DOHH2 (cell line): ENCODE measurements at regions not wholly inside any gene's neighbourhood (a gene's known extent, or its start where the extent isn't known, plus 50 kb on each side); places are given as distances from the start of the nearest gene placed in this dataset.

Source experiments
- H3F3A ChIP-seq: fragments of 200-600 bp; sonication (generic), shearing (Covaris generic); 2 replicates; pipeline ENCODE4 v1.6.0; 2016; ENCODE audit warnings: antibody characterized with exemption, mild to moderate bottlenecking; ENCODE audit not compliant: control insufficient read depth, insufficient read depth
- H3K27ac ChIP-seq: fragments of 200-600 bp; sonication (generic); 2 replicates; pipeline ENCODE4 v1.5.1; 2014; ENCODE audit warnings: low read depth, mild to moderate bottlenecking, low read length, moderate library complexity
- H3K27me3 ChIP-seq: fragments of 200-600 bp; sonication (generic); 2 replicates; pipeline ENCODE4 v1.6.1; 2014; ENCODE audit warnings: mild to moderate bottlenecking, low read length, mixed read lengths; ENCODE audit not compliant: control insufficient read depth
- H3K36me3 ChIP-seq: fragments of 200-600 bp; sonication (generic); 2 replicates; pipeline ENCODE4 v1.6.1; 2014; ENCODE audit warnings: mild to moderate bottlenecking, low read length, moderate library complexity, mixed read lengths; ENCODE audit not compliant: control insufficient read depth
- H3K4me1 ChIP-seq: fragments of 200-600 bp; sonication (generic); 2 replicates; pipeline ENCODE4 v1.6.1; 2014; ENCODE audit warnings: mild to moderate bottlenecking, low read length, mixed read lengths; ENCODE audit not compliant: control insufficient read depth
- H3K4me2 ChIP-seq: fragments of 200-600 bp; sonication (generic); 2 replicates; pipeline ENCODE4 v1.6.0; 2014; ENCODE audit warnings: mild to moderate bottlenecking, low read length, moderate library complexity
- H3K4me3 ChIP-seq: fragments of 200-600 bp; sonication (generic); 2 replicates; pipeline ENCODE4 v1.5.1; 2014; ENCODE audit warnings: mild to moderate bottlenecking, low read length, mixed read lengths
- H3K79me2 ChIP-seq: fragments of 200-600 bp; sonication (generic); 2 replicates; pipeline ENCODE4 v1.6.1; 2014; ENCODE audit warnings: mild to moderate bottlenecking, low read length, mixed read lengths; ENCODE audit not compliant: control insufficient read depth
- H3K9me2 ChIP-seq: fragments of 200-600 bp; sonication (generic); replicated peaks from 2 replicates; pipeline ENCODE4 v1.6.1; 2014; ENCODE audit warnings: mild to moderate bottlenecking, low read length, mixed read lengths; ENCODE audit not compliant: control insufficient read depth
- H3K9me3 ChIP-seq: fragments of 200-600 bp; sonication (generic); 2 replicates; pipeline ENCODE4 v1.6.1; 2014; ENCODE audit warnings: antibody characterized with exemption, low read length, mixed read lengths; ENCODE audit not compliant: control insufficient read depth, insufficient read depth
- H4K20me1 ChIP-seq: fragments of 200-600 bp; sonication (generic); 2 replicates; pipeline ENCODE4 v1.6.0; 2014; ENCODE audit warnings: low read depth, mild to moderate bottlenecking, antibody characterized with exemption, low read length, moderate library complexity; ENCODE audit not compliant: control insufficient read depth, insufficient read depth
- EZH2phosphoT487 ChIP-seq: fragments of 200-600 bp; sonication (generic); IDR thresholded peaks from 2 replicates; pipeline ENCODE4 v1.6.1; 2017; ENCODE audit warnings: borderline replicate concordance, mild to moderate bottlenecking, antibody characterized with exemption, low read length, moderate library complexity, mixed read lengths
- TF ChIP-seq, protein P1 (sequence below): fragments of 200-600 bp; sonication (generic); IDR thresholded peaks from one replicate; pipeline ENCODE4 v1.5.1; 2014; ENCODE audit warnings: antibody characterized with exemption, mild to moderate bottlenecking, low read depth, low read length; ENCODE audit not compliant: poor library complexity, severe bottlenecking

DNA sequence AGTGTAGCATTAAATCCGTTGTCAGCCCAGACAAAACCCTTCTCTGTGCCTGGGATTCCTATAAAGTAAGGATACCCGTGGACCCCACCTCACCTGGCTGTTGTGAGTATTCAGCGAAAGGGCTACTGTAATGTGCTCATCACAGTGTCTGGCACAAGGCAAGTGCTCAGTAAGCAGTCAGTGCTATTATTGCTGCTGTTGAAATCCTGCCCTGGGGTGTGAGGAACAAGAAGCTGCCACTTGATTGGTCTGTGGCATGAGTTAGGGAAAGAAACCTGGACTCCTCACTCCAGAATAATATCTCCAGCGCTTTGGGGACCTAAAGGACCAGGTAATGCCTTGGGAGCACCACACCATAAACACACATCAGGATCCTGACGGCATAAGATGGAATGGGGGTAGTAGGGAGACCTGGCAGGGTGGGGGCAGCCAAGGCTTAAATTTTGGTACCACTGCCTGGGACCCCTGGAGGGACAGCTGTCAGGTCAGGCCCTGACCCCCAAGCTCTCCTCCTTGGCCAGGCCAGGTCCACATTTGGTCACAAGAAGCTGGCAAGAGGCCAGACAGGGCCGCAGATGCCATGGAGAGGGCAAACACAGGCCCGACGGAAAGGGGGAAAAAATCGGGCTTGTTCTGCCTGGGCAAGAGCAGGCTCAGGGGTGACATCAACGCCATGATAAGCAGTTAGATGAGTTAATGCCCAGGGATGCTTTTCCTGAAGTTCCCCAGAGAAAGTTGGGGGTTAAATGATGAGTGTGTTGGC lies 66.5 kb downstream of the MRPL14 start:
- H3K9me2 ChIP-seq, result no peaks in the 10 kb centered on the region
- H3K36me3 ChIP-seq, result no peaks in the 10 kb centered on the region
- no peaks in the 10 kb centered on the region for H3K9me3 ChIP-seq
- H3K27me3 ChIP-seq, result peaks cover 8% of the 10 kb centered on the region; the same call in 1 of the 2 replicates
- no peak overlapping the region for H3K27ac ChIP-seq
- peaks cover 7% of the 10 kb centered on the region; the same call in 1 of the 2 replicates for H3K4me1 ChIP-seq
- H3K4me3 ChIP-seq, result no peak overlapping the region
- H3K4me2 ChIP-seq, result no peak overlapping the region
- H3K79me2 ChIP-seq, result no peaks in the 10 kb centered on the region
- no peaks in the 10 kb centered on the region for H3F3A ChIP-seq
- TF ChIP-seq, protein P1, sequence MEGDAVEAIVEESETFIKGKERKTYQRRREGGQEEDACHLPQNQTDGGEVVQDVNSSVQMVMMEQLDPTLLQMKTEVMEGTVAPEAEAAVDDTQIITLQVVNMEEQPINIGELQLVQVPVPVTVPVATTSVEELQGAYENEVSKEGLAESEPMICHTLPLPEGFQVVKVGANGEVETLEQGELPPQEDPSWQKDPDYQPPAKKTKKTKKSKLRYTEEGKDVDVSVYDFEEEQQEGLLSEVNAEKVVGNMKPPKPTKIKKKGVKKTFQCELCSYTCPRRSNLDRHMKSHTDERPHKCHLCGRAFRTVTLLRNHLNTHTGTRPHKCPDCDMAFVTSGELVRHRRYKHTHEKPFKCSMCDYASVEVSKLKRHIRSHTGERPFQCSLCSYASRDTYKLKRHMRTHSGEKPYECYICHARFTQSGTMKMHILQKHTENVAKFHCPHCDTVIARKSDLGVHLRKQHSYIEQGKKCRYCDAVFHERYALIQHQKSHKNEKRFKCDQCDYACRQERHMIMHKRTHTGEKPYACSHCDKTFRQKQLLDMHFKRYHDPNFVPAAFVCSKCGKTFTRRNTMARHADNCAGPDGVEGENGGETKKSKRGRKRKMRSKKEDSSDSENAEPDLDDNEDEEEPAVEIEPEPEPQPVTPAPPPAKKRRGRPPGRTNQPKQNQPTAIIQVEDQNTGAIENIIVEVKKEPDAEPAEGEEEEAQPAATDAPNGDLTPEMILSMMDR, result no peak
- TF ChIP-seq EZH2phosphoT487, result no peak
- no peaks in the 10 kb centered on the region for H4K20me1 ChIP-seq

DNA sequence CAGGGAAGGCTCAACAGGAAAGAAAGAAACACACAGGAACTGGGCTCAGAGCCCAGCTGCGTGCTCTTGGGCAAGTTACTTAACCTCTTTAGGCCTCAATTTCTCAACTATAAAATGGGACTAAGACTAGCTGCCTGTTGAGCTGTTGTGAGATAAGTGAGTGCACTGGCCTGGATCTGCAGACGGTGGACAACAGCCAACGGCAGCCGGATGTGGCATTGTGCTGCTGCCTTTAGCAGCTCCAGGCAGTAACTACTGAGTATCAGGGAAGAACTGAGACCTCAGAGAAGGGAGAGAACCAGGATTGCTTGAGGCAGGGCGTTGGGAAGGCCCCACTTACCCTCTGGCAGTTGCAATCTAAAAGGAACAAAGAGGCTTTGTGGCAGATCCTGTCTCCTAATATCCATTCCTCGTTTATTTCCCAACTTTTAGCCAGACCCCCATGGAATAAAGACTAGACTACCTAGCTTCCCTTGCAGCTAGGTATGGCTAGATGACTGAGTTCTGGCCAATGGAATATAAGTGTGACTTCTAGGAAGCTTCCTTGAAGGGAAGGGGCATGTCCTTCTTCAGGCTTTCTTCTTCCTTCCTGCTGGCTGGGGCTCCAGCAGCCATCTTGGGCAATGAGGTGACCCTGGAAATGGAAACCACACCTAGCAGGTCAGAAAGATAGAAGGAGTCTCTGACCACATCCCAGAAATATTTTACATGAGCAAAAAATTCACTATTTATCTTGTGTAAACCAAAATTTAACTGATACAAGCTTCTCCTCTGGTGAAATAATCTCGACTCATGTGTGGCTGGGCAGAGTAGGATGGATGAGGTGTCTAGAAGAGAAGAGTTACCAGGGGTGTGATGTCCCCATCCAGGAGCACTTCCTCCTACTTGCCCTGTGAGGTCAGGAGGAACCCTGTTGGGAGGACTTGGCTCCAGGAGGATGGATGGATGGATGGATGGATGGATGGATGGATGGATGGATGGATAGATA lies 67.6 kb downstream of the MRPL14 start:
- Histone ChIP-seq H3K27ac (no peak overlapping the region), H3K36me3 (no peaks in the 10 kb centered on the region), H3K9me3 (no peaks in the 10 kb centered on the region), H3F3A (no peaks in the 10 kb centered on the region), H4K20me1 (no peaks in the 10 kb centered on the region), H3K79me2 (no peaks in the 10 kb centered on the region), H3K4me2 (no peak overlapping the region), H3K27me3 (peaks cover 10% of the 10 kb centered on the region), H3K4me1 (peaks cover 7% of the 10 kb centered on the region; the same call in 1 of the 2 replicates), H3K4me3 (no peak overlapping the region), H3K9me2 (no peaks in the 10 kb centered on the region)
- TF ChIP-seq EZH2phosphoT487, result no peak
- TF ChIP-seq, protein P1, result no peak

DNA sequence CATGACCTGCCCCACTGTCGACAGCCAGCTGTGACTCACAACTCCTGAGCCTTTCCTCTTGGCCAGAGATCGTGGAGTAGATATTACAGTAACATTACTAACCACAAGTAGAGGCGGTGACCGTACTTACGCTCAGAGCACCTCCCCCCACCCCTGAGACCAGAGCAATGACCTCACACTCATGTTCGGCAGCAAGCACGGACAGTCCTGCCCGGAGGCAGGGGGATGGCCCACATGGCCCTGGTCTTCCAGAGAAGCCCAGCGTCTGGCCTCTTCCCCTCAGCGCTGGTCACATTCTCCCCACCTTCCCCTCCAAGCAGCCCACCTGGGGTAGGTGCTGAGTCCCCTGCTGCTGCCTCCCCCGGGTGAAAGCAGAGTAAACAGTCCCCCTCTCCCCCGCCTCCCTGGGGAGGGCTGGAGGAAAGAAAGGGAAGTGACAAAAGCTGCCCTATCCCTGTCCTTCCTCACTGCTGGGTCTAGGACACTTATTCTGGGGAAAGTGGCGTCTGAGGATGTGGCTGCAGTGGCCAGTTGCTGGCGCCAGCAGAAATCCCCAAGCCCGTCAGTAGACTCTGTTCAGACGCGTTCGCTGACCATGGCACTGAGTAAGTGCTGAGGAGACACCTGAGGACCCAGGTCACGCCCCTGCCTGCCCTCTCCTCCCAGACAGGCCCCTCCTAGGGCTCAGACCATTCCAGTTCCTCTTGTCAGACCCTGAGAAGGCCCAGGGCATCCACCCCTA lies 68.5 kb downstream of the MRPL14 start:
- no peaks in the 10 kb centered on the region for H3K79me2 ChIP-seq
- no peaks in the 10 kb centered on the region for H3F3A ChIP-seq
- H3K9me3 ChIP-seq, result no peaks in the 10 kb centered on the region
- H3K36me3 ChIP-seq, result no peaks in the 10 kb centered on the region
- peaks cover 7% of the 10 kb centered on the region; the same call in 1 of the 2 replicates for H3K4me1 ChIP-seq
- no peak overlapping the region for H3K27ac ChIP-seq
- TF ChIP-seq, protein P1, result no peak
- TF ChIP-seq EZH2phosphoT487, result no peak
- no peaks in the 10 kb centered on the region for H4K20me1 ChIP-seq
- no peak overlapping the region for H3K4me3 ChIP-seq
- peaks cover 17% of the 10 kb centered on the region for H3K27me3 ChIP-seq
- H3K4me2 ChIP-seq, result no peak overlapping the region
- no peaks in the 10 kb centered on the region for H3K9me2 ChIP-seq
